Liver (tissue), 3 donors: ENCODE measurements at regions not wholly inside any gene's neighbourhood (a gene's known extent, or its start where the extent isn't known, plus 50 kb on each side); places are given as distances from the start of the nearest gene placed in this dataset.

ENCODE experiments used
- EGR1 ChIP-seq, 2 donors: IDR thresholded peaks; 2 replicates each; pipeline ENCODE4 v1.6.1; 2016 to 2018; ENCODE audit warnings: antibody characterized with exemption in 2 of 2, low read depth in 2 of 2
- GABPA ChIP-seq, 2 donors: IDR thresholded peaks in 1 of 2; conservative IDR thresholded peaks in 1 of 2; 2 replicates each; pipeline ENCODE4 v1.6.1; 2016; ENCODE audit warnings: antibody characterized with exemption in 2 of 2, mild to moderate bottlenecking in 1 of 2, moderate library complexity in 1 of 2
- JUND ChIP-seq, 2 donors: IDR thresholded peaks; 2 replicates each; pipeline ENCODE4 v1.6.1; 2016; ENCODE audit warnings: antibody characterized with exemption in 2 of 2
- MAX ChIP-seq: IDR thresholded peaks from 2 replicates; pipeline ENCODE4 v1.6.1; 2016; ENCODE audit warnings: antibody characterized with exemption
- RAD21 ChIP-seq, 2 donors: IDR thresholded peaks; 2 replicates each; pipeline ENCODE4 v1.6.1; 2016; ENCODE audit warnings: antibody characterized with exemption in 2 of 2, mild to moderate bottlenecking in 2 of 2
- RXRA ChIP-seq, 2 donors: IDR thresholded peaks; 2 replicates each; pipeline ENCODE4 v1.6.1; 2017 to 2018; ENCODE audit warnings: antibody characterized with exemption in 2 of 2, mild to moderate bottlenecking in 1 of 2
- TAF1 ChIP-seq: conservative IDR thresholded peaks from 2 replicates; pipeline ENCODE4 v1.6.1; 2016; ENCODE audit warnings: antibody characterized with exemption, mild to moderate bottlenecking
- YY1 ChIP-seq: IDR thresholded peaks from 2 replicates; pipeline ENCODE4 v1.6.1; 2016; ENCODE audit warnings: antibody characterized with exemption, mild to moderate bottlenecking
- TF ChIP-seq, protein P1 (sequence below): IDR thresholded peaks from 2 replicates; pipeline ENCODE4 v1.6.1; 2016; ENCODE audit warnings: antibody characterized with exemption
- TF ChIP-seq, protein P2 (sequence below): fragments of 150-350 bp; IDR thresholded peaks from 2 replicates; pipeline ENCODE4 v1.5.1; 2017; ENCODE audit warnings: improper control_type of control experiment, low read depth, low read length; ENCODE audit not compliant: missing input control
- TF ChIP-seq, protein P3 (sequence below): IDR thresholded peaks from 2 replicates; pipeline ENCODE4 v1.6.1; 2016; ENCODE audit warnings: antibody characterized with exemption, mild to moderate bottlenecking
- donor health status: healthy.
- donor health status: healthy.

DNA sequence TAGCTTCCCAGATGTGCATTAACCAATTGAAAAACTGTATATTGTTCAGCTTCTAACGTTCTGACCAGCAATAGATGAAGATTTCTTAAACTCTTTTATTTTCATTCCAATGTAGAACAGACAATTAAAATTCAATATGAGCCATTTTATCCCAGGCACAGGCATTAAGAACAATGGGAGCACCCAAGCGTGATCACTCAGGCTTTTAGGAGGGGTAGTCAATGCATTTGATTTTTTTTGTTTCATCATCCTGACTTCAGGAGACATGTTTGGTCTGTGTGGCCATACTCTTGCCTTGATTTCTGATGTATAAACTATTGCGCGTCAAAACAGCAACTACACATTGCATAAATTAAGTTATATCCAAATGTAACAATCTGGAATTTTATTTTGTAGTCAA is 653.0 kb upstream of the RORB start:
- TF ChIP-seq EGR1 (IDR thresholded peaks at IDR 0.05; ENCODE audit: low read depth in 2 of 2) = no peak
- TF ChIP-seq, protein P1, sequence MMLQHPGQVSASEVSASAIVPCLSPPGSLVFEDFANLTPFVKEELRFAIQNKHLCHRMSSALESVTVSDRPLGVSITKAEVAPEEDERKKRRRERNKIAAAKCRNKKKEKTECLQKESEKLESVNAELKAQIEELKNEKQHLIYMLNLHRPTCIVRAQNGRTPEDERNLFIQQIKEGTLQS = no peak
- TF ChIP-seq, protein P2, sequence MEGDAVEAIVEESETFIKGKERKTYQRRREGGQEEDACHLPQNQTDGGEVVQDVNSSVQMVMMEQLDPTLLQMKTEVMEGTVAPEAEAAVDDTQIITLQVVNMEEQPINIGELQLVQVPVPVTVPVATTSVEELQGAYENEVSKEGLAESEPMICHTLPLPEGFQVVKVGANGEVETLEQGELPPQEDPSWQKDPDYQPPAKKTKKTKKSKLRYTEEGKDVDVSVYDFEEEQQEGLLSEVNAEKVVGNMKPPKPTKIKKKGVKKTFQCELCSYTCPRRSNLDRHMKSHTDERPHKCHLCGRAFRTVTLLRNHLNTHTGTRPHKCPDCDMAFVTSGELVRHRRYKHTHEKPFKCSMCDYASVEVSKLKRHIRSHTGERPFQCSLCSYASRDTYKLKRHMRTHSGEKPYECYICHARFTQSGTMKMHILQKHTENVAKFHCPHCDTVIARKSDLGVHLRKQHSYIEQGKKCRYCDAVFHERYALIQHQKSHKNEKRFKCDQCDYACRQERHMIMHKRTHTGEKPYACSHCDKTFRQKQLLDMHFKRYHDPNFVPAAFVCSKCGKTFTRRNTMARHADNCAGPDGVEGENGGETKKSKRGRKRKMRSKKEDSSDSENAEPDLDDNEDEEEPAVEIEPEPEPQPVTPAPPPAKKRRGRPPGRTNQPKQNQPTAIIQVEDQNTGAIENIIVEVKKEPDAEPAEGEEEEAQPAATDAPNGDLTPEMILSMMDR = no peak
- TF ChIP-seq TAF1 = no peak
- TF ChIP-seq YY1 = no peak
- TF ChIP-seq RAD21 (IDR thresholded peaks at IDR 0.05) = no peak
- TF ChIP-seq JUND (IDR thresholded peaks at IDR 0.05) = no peak
- no peak for TF ChIP-seq MAX
- TF ChIP-seq RXRA (IDR thresholded peaks at IDR 0.05) = no peak
- TF ChIP-seq GABPA (IDR thresholded peaks at IDR 0.05 in 1 of 2, conservative IDR thresholded peaks at IDR 0.05 in 1 of 2) = no peak
- TF ChIP-seq, protein P3, sequence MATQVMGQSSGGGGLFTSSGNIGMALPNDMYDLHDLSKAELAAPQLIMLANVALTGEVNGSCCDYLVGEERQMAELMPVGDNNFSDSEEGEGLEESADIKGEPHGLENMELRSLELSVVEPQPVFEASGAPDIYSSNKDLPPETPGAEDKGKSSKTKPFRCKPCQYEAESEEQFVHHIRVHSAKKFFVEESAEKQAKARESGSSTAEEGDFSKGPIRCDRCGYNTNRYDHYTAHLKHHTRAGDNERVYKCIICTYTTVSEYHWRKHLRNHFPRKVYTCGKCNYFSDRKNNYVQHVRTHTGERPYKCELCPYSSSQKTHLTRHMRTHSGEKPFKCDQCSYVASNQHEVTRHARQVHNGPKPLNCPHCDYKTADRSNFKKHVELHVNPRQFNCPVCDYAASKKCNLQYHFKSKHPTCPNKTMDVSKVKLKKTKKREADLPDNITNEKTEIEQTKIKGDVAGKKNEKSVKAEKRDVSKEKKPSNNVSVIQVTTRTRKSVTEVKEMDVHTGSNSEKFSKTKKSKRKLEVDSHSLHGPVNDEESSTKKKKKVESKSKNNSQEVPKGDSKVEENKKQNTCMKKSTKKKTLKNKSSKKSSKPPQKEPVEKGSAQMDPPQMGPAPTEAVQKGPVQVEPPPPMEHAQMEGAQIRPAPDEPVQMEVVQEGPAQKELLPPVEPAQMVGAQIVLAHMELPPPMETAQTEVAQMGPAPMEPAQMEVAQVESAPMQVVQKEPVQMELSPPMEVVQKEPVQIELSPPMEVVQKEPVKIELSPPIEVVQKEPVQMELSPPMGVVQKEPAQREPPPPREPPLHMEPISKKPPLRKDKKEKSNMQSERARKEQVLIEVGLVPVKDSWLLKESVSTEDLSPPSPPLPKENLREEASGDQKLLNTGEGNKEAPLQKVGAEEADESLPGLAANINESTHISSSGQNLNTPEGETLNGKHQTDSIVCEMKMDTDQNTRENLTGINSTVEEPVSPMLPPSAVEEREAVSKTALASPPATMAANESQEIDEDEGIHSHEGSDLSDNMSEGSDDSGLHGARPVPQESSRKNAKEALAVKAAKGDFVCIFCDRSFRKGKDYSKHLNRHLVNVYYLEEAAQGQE = no peak
